AG10803 (cell line): ENCODE measurements at regions not wholly inside any gene's neighbourhood (a gene's known extent, or its start where the extent isn't known, plus 50 kb on each side); places are given as distances from the start of the nearest gene placed in this dataset.

ENCODE experiments used
- DNase-seq: peaks from one replicate; pipeline ENCODE4 v3.0.0; 2010; ENCODE audit warnings: low read depth
- H3K4me3 ChIP-seq: 2 replicates; pipeline ENCODE4 v1.5.1; 2011; ENCODE audit warnings: mild to moderate bottlenecking, low read length, control low read depth
- TF ChIP-seq, protein P1 (sequence below): conservative IDR thresholded peaks from 2 replicates; pipeline ENCODE4 v1.5.1; 2011; ENCODE audit warnings: mild to moderate bottlenecking, low read length, control low read depth, inconsistent platforms

DNA sequence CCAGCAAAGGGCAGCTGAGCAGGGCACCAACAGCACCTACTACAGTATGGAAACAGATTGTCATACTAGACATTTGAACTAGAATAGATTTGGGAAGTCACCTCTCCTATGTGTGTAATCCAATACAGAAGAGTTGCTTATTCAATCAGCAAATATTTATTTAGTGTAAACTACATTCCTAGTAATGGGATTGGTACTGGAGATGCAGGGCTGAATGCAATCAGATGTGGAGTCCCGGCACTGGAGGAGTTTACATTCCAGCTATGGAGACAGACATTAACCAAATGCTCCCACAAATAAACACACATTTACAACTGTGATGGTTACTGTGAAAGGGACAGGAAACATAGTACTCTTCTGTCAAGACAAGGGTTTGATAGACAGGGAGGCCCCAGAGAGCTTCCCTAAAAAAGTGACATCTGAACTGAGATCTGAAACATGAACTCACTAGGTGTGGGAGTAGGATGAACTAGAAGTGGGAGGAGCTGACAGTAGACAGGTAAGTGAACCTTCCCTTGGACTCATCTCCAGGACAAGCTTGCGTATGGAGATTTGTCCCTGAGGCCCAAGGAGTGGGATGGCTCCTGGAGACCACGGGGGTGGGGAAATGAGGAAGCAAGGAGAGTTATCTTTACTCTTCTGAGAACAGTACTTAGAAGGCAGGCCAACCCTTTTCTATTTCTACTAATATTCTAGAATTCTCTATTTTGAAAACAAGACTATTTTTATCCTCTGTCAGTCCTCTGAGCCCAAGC, 420.5 kb downstream of the MAFB start:
- TF ChIP-seq, protein P1, sequence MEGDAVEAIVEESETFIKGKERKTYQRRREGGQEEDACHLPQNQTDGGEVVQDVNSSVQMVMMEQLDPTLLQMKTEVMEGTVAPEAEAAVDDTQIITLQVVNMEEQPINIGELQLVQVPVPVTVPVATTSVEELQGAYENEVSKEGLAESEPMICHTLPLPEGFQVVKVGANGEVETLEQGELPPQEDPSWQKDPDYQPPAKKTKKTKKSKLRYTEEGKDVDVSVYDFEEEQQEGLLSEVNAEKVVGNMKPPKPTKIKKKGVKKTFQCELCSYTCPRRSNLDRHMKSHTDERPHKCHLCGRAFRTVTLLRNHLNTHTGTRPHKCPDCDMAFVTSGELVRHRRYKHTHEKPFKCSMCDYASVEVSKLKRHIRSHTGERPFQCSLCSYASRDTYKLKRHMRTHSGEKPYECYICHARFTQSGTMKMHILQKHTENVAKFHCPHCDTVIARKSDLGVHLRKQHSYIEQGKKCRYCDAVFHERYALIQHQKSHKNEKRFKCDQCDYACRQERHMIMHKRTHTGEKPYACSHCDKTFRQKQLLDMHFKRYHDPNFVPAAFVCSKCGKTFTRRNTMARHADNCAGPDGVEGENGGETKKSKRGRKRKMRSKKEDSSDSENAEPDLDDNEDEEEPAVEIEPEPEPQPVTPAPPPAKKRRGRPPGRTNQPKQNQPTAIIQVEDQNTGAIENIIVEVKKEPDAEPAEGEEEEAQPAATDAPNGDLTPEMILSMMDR, result no peak
- H3K4me3 ChIP-seq, result no peak overlapping the region
- DNase-seq, result no peak

GRCh38 chr20:40265825-40266533, 423.1 kb downstream of the MAFB start:
- DNase-seq, result peak; percentile 54
- H3K4me3 ChIP-seq, result no peak overlapping the region
- TF ChIP-seq, protein P1, result peak; percentile 80

DNA sequence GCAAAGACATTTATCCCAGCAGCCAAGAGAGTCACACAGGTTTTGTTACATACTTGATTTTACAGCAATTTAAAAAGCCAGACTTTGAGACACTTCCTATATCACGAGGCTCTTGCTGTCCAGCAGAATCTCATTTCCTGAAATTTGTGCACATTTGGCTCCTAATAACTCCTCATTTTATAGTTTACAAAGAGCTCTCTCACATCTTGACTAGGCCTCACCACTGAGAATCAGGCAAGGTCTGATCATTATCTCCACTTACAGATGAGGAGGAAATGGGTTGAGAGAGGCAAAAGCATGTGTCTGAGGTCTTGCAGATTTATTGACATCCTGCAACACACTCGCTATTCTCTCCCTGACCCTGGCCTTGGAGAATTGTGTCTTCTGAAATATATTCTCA, 426.8 kb downstream of the MAFB start:
- no peak for DNase-seq
- TF ChIP-seq, protein P1, result no peak
- H3K4me3 ChIP-seq, result no peak overlapping the region

- H3K4me3 ChIP-seq, result no peak overlapping the region
- TF ChIP-seq, protein P1, result no peak
- no peak for DNase-seq
These were observed 430.1 kb downstream of the MAFB start for GRCh38 chr20:40258931-40259330.

DNA sequence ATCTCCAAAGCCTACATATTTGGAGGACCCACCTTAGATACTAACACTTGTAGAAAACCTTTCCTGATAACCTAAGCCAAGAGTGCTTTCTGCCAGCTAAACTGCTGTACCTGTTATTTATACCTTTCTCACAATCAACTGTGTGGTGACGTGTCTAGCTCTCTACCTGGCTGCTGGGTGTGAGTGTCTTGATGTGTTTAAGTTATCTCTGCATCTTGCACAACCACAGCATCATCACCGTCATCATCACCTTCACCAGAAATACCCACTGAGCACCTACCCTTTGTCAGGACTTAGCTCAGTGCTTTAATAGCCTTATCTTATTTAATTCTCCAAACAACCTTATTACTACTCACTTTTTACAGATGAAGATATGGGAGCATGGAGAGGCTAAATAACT, 431.3 kb downstream of the MAFB start:
- no peak for DNase-seq
- TF ChIP-seq, protein P1, result no peak
- H3K4me3 ChIP-seq, result no peak overlapping the region

DNA sequence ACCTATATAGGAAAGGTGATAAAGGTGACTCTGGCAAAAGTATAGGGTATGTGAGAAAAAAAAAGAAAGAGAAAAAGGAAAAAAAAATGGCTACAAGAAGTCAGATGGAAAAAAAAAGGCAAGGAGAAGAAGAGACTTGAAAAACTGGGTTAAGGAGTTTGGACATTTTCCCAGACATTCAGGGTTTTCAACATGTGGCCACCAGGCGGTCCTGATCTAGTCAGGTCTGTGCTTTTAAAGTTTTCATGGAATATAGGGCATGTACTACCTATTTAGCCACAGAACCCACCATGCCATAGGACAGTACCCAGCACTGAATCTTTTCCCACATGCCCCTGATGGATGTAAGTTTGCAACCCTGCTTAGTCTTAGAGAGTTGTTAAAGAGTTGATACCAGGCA, 433.7 kb downstream of the MAFB start:
- DNase-seq, result peak; percentile 70
- no peak overlapping the region for H3K4me3 ChIP-seq
- TF ChIP-seq, protein P1, result peak; percentile 52
